ENCODE measurements at regions not wholly inside any gene's neighbourhood (a gene's known extent, or its start where the extent isn't known, plus 50 kb on each side); places are given as distances from the start of the nearest gene placed in this dataset.
"Not testable (repeated sequence)": the region's sequence is repeated elsewhere in the genome, so short reads cannot be mapped to it uniquely, and the experiment has no call there.

DNA sequence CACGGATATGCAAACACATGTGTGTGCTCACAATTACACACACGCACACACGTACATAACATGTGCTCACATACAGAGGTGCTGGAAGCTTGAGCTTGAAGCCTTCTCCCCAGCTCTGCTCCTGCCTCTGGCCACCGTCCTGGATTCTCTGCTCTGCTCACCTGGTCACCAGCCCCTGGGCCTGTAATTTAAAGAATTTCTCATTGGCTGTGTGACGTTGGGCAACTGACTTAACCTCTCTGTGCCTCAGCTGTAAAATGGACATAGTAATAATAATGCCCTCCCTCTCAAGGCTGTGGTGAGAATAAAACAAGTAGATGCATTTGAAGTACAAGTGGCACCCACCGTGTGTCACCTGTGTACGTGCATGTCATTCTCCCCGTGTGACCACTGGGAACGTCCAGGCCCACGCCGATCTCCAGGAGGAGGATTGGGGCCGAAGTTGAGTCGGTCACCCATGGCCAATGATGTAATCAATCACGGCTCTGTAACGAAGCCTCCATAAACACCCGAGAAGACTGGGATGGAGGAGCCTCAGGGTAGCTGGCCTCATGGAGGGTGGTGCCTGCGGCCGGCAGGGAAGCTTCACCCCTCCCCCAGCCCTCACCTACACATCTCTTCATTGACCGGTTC is 160.9 kb upstream of the AFDN start:
- no peak for ATAC-seq
- no peaks in the 10 kb centered on the region for H3K36me3 Mint-ChIP-seq
- CTCF ChIA-PET: no interaction called here

DNA sequence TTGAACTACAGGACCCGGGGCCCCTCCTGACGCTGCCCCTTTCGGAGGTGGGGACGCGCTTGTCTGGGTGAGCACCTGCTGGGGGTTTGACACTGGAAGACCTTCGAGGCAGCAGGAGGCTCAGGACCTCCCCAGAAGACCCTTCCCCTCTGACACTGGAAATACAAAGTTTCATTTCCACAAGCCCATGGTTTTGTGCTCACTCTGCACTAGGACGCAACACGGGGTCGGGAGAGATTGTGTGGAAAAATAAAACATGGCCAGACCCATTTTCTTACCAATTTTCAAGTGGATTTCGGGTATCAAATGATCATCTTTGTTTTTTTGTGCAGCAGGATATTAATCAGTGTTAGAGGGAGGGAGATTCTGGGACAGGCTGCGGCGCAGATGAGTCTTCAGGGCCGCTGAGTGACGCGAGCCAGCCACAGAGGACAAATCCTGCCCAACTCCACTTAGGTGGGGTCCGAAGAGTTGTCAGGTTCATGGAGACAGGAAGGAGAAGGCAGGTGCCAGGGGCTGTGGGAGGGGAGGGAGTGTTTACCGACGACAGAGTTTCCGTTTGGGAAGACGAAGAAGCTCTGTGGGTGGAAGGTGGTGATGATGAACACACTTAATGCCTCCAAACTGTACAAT is 160.0 kb upstream of the AFDN start:
- Mint-ChIP-seq H3K27ac (no peak overlapping the region), H3K4me3 (no peak overlapping the region), H3K27me3 (no peaks in the 10 kb centered on the region), H3K4me1 (no peaks in the 10 kb centered on the region), H3K36me3 (peaks cover 1% of the 10 kb centered on the region), H3K9me3 (ENCODE audit: low read depth) (peaks cover 5% of the 10 kb centered on the region)
- DNase-seq: no peak
- CTCF ChIA-PET: no interaction called here
- ATAC-seq: no peak

More for the DNA sequence above, 160.9 kb upstream of the AFDN start:
- DNase-seq: no peak
- Mint-ChIP-seq H3K4me3 (no peak overlapping the region), H3K27me3 (no peaks in the 10 kb centered on the region), H3K27ac (no peak overlapping the region), H3K9me3 (ENCODE audit: low read depth) (no peaks in the 10 kb centered on the region), H3K4me1 (no peaks in the 10 kb centered on the region)

DNA sequence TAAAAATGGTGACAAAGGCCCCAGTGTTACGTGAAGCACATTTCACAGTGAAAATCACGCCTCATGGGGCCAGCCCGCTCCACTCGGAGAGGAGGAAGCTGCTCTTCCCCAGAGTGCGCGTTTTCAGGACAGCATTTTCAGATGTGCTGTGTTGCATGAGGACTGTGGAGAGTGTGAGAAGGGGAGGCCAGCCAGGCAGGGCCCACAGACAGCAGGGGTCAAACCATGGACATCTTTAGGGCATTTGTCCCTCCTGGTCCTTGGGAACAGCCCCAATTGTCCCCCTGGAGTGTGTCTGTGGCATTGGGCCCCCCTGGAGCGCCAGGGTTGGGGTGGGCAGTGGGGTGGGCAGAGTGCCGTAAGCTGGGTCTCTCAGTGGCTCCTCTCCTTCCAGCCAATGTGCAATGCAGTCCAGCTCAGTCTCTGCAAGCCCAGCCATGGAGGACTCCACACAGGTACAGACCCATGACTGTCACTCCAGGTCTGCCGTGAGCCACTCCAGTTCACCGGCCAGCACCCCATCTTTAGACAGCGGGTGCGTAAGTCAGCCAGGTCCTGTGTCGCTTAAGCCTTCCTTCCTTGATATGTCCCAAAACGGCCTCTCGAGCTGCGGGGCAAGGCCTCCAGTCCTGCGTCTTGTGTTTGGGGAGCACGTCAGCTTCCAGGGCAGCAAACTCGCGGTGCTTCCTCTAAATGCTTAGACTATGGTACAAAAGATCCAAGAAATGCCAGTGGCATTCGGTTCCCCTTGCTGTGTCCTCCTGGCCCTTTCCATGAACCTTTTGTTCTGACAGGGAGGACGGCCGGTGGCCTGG is 159.3 kb upstream of the AFDN start:
- H3K9me3 Mint-ChIP-seq (ENCODE audit: low read depth): peaks cover 10% of the 10 kb centered on the region
- no peaks in the 10 kb centered on the region for H3K27me3 Mint-ChIP-seq
- DNase-seq (no peak), ATAC-seq (no peak)
- no peak overlapping the region for H3K27ac Mint-ChIP-seq
- H3K36me3 Mint-ChIP-seq: peaks cover 1% of the 10 kb centered on the region
- H3K4me3 Mint-ChIP-seq: no peak overlapping the region
- H3K4me1 Mint-ChIP-seq: no peaks in the 10 kb centered on the region
- CTCF ChIA-PET: interaction anchor here (0.6 kb wide), 1 partner anchor 356 kb away, joined by 3 read pairs; no protein-coding TSS in a partner anchor

DNA sequence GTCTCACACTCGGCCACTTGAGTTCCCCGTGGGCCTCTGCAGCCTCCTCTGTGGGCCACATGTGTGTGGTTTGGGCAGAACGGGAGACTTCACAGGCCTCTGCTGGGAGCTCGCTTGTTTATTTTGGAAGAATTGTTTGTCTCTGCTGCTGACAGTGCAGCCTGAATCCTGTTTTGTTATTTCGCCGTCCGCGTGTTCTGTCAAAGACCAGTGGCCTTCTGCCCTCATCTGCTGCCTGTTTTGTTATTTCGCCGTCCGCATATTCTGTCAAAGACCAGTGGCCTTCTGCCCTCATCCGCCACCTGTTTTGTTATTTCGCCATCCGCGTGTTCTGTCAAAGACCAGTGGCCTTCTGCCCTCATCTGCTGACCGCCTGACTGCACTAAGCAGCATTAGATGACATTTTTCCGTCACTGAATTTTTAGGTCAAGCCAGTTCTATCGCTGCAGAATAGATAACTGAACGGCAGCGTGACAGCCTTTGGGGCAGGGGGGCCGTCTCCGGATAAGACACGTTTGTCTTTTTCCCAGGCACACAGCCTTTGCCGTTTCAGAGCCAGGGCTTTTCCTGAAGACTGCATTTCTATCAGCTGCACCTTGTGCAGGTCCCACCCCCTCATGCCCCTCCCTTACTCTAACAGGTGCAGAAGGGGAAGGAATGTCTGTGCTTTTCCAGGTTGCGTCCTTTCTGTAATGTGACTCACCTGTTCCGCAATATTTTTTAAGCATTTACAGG is 158.5 kb upstream of the AFDN start:
- Mint-ChIP-seq H3K36me3 (peaks cover 3% of the 10 kb centered on the region), H3K27ac (no peak overlapping the region), H3K4me1 (no peaks in the 10 kb centered on the region), H3K27me3 (no peaks in the 10 kb centered on the region), H3K9me3 (ENCODE audit: low read depth) (peaks cover 13% of the 10 kb centered on the region), H3K4me3 (no peak overlapping the region)
- no peak for ATAC-seq
- CTCF ChIA-PET: no interaction called here
- no peak for DNase-seq

DNA sequence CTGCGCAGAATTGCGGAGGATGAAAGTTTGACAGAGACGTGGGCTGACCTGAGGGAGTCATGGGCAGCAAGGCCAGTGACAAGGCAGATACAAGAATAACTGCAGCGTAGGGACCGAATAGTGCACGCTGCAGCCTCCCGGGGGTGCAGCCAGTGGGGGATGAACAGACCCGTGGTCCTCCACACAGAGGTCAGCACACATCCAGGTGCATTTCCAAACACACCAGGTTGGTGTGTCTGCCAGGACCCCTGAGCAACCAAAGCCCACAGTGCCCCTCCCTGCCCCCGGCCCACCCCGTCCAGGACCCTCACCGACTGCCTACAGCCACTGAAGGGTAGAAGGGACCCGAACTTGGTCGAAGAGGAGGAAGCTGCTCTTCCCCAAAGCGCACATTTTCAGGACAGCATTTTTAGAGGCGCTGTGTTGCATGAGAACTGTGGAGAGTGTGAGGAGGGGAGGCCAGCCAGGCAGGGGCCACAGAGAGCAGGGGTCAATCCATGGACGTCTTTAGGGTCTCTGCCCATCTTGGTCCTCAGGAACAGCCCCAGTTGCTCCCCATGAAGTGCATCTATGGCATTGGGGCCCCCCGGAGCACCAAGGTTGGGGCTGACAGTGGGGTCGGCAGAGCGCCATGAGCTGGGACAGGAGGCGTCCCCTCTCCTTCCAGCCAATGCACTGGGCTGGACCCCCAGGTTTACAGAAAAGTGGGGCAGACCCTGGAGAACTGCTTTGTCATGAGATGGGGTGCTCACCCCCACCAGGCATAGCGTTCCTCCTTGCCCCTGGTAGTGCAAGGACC is 157.8 kb upstream of the AFDN start:
- ATAC-seq (no peak), DNase-seq (no peak)
- Mint-ChIP-seq H3K9me3 (ENCODE audit: low read depth) (peaks cover 13% of the 10 kb centered on the region), H3K36me3 (peaks cover 3% of the 10 kb centered on the region), H3K27me3 (no peaks in the 10 kb centered on the region), H3K27ac (no peak overlapping the region), H3K4me1 (no peaks in the 10 kb centered on the region), H3K4me3 (no peak overlapping the region)
- CTCF ChIA-PET: no interaction called here

DNA sequence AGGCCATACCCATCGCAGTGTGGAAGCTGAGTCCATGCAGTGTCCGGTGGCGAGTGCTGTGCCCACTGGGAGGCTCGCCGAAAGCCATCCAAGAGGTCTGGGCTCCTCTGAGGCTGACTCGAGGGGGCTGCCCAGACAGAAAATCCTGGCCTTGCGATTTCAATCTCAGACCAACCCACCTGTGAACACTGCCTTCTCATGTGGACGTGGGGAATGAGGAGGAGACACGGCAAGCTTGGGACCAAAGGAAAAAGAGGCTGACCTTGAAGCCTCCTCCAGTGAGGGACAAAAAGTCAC is 157.2 kb upstream of the AFDN start:
- Mint-ChIP-seq H3K9me3 (ENCODE audit: low read depth) (peaks cover 13% of the 10 kb centered on the region), H3K4me1 (no peaks in the 10 kb centered on the region), H3K27me3 (no peaks in the 10 kb centered on the region), H3K27ac (no peak overlapping the region), H3K4me3 (no peak overlapping the region), H3K36me3 (peaks cover 3% of the 10 kb centered on the region)
- ATAC-seq: no peak
- CTCF ChIA-PET: no interaction called here
- DNase-seq: no peak

DNA sequence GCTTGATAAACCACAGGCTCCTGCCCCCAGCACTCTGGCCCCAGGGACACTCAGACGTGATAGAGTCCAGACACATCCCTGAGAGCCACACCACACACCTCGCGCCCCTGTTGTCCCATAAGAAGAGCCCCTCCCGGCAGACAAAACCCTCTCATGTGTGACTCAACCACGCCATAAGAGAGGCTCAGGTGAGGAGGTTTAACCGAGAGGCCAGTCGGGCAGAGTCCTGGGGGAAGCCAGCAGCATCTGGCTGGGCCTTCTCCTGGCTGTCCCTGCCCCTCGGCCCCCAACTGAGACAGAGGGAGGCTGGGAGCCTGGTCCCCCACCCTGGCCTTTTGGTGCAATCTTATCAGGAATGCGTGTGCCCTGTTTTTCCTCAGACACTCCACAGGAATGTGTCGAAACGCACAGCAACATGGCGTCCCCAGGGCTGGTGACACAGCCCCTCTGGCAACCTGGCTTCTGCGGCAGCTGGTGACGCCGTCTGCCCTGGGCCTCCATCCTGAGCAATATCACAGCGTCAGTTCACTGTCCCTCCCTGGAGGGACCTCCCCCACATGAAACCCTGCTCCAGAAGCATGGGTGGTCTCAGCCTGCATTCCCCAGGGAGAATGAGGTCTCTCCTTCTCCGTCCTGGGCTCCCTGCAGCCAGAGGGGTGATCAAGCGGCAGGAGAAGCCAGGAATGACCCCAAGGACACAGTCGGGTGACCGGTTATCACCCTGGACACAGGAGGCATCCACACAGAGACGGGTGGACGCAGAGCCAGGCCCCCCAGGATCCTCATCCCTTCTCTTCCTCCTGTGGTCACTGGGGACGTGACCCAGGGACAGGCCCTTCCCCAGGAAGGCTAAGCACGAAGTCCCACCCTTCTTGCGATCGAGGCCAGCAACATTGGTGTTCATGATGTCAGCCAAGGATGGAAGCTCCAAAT is 156.6 kb upstream of the AFDN start:
- CTCF ChIA-PET: no interaction called here
- ATAC-seq: no peak
- H3K4me3 Mint-ChIP-seq: no peak overlapping the region
- peaks cover 13% of the 10 kb centered on the region for H3K9me3 Mint-ChIP-seq (ENCODE audit: low read depth)
- H3K4me1 Mint-ChIP-seq: no peaks in the 10 kb centered on the region
- no peak for DNase-seq
- H3K27me3 Mint-ChIP-seq: no peaks in the 10 kb centered on the region
- H3K36me3 Mint-ChIP-seq: peaks cover 3% of the 10 kb centered on the region
- H3K27ac Mint-ChIP-seq: no peak overlapping the region

DNA sequence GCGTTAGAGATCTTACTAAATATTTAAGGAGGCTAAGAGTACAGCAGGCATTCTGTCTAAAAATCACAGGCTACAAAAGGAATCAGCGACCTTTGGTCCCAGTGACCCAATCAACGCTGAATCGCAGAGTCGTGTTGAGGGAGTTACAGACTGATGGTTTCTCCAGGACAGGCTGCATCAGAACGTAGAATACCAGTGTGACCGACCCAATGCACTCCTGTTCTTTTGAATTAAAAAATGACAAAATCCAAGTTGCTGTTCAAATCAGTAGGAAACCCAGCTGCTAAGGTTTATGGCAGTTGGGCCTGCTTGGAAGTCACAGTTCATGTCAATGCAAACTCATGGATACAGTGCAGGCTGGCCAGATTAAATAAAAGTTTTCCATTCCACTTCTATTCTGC is 155.8 kb upstream of the AFDN start:
- H3K27ac Mint-ChIP-seq: no peak overlapping the region
- no peak for ATAC-seq
- CTCF ChIA-PET: no interaction called here
- H3K36me3 Mint-ChIP-seq: peaks cover 3% of the 10 kb centered on the region
- H3K4me1 Mint-ChIP-seq: no peaks in the 10 kb centered on the region
- peaks cover 6% of the 10 kb centered on the region for H3K27me3 Mint-ChIP-seq
- peaks cover 13% of the 10 kb centered on the region for H3K9me3 Mint-ChIP-seq (ENCODE audit: low read depth)
- no peak for DNase-seq
- no peak overlapping the region for H3K4me3 Mint-ChIP-seq

DNA sequence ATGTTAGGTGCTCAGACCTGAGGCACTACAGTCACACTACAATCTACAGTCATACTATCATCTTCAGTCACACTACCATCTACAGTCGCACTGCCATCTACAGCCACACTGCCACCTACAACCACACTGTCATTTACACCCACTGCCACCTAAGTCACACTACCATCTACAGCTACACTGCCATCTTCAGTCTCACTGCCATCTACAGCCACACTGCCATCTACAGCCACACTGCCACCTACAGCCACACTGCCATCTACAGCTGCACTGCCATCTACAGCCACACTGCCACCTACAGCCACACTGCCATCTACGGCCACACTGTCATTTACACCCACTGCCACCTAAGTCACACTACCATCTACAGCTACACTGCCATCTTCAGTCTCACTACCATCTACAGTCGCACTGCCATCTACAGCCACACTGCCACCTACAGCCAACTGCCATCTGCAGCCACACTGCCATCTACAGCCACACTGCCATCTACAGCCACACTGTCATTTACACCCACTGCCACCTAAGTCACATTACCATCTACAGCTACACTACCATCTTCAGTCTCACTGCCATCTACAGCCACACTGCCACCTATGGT is 155.2 kb upstream of the AFDN start:
- H3K4me3 Mint-ChIP-seq, H3K4me1 Mint-ChIP-seq, CTCF ChIA-PET, ATAC-seq, DNase-seq, H3K36me3 Mint-ChIP-seq, H3K27ac Mint-ChIP-seq: not testable (repeated sequence)
- peaks cover 11% of the 10 kb centered on the region for H3K27me3 Mint-ChIP-seq
- peaks cover 13% of the 10 kb centered on the region for H3K9me3 Mint-ChIP-seq (ENCODE audit: low read depth)

DNA sequence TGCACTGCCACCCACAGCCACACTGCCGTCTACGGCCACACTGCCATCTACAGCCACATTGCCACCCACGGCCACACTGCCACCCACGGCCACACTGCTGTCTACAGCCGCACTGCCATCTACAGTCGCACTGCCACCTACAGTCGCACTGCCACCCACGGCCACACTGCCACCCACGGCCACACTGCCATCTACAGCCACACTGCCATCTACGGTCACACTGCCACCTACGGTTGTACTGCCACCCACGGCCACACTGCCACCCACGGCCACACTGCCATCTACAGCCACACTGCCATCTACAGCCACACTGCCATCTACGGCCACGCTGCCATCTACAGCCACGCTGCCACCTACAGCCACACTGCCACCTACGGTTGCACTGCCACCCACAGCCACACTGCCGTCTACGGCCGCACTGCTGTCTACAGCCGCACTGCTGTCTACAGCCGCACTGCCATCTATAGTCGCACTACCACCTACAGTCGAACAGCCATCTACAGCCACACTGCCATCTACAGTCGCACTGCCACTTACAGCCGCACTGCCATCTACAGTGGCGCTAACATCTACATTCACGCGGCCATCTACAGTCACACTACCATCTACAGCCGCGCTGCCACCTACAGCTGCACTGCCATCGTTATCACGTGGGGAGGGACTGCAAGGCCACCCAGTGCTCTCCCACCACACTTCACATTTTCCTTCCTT is 154.6 kb upstream of the AFDN start:
- H3K27me3 Mint-ChIP-seq: peaks cover 17% of the 10 kb centered on the region
- CTCF ChIA-PET: no interaction called here
- H3K4me1 Mint-ChIP-seq: no peaks in the 10 kb centered on the region
- no peak overlapping the region for H3K4me3 Mint-ChIP-seq
- peaks cover 13% of the 10 kb centered on the region for H3K9me3 Mint-ChIP-seq (ENCODE audit: low read depth)
- no peak overlapping the region for H3K27ac Mint-ChIP-seq
- DNase-seq (no peak), ATAC-seq (no peak)
- H3K36me3 Mint-ChIP-seq: peaks cover 3% of the 10 kb centered on the region

DNA sequence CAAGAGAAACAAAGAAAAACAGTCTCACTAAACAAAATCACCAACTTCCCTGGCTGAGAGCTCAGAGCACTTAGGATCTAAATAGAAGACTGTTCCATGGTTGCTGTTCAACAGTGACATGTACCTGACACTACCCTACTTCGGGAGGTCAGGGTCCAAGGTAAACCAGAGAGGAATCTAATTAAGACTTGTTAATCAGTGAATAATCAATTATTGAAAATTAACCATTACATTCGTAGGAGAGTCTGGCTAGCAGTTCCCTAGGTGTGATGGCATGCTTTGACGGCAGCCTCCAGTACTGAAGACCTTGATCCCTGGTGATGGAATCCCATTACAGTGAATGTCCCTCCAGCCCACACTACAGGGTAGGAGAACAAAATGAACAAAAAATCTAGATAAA is 154.0 kb upstream of the AFDN start:
- Mint-ChIP-seq H3K27ac (no peak overlapping the region), H3K4me1 (no peaks in the 10 kb centered on the region), H3K4me3 (no peak overlapping the region), H3K27me3 (peaks cover 23% of the 10 kb centered on the region), H3K36me3 (peaks cover 3% of the 10 kb centered on the region), H3K9me3 (ENCODE audit: low read depth) (peaks cover 13% of the 10 kb centered on the region)
- no peak for DNase-seq
- no peak for ATAC-seq
- CTCF ChIA-PET: no interaction called here

DNA sequence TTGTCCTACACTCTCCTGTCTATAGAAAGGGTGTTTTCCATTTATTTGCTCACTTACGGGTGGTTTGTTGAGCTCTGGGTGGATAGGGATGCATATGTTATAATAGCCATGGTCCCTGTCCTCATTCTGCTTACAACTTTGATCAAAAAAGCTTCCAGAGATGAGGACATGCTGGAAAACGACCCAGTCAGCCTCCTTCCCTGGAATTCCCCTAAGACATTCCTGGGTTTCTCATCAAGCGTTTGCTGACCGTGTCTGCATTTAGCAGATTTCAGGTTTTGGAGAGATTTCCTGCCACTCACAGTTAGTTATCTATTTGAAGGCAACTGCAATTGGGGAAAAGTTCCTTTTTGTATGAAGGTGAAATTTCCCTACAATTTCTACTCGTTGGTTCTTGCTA is 152.8 kb upstream of the AFDN start:
- H3K4me3 Mint-ChIP-seq: no peak overlapping the region
- peaks cover 13% of the 10 kb centered on the region for H3K9me3 Mint-ChIP-seq (ENCODE audit: low read depth)
- peaks cover 3% of the 10 kb centered on the region for H3K36me3 Mint-ChIP-seq
- no peaks in the 10 kb centered on the region for H3K4me1 Mint-ChIP-seq
- no peak overlapping the region for H3K27ac Mint-ChIP-seq
- DNase-seq (no peak), ATAC-seq (no peak)
- peaks cover 35% of the 10 kb centered on the region for H3K27me3 Mint-ChIP-seq
- CTCF ChIA-PET: no interaction called here
